CD4-positive, alpha-beta T cell treated with Interleukin-6 for 4 hours (primary cell): ENCODE measurements at regions not wholly inside any gene's neighbourhood (a gene's known extent, or its start where the extent isn't known, plus 50 kb on each side); places are given as distances from the start of the nearest gene placed in this dataset.
"Not testable (repeated sequence)": the region's sequence is repeated elsewhere in the genome, so short reads cannot be mapped to it uniquely, and the experiment has no call there.

ENCODE experiments used
- DNase-seq: peaks from one replicate; pipeline ENCODE4 v3.0.0-alpha.2; 2020; ENCODE audit warnings: mixed read lengths

- DNase-seq = no peak
Measured at GRCh38 chr20:19875376-19876221, 117.5 kb downstream of the RIN2 start.

GRCh38 chr20:19876828-19877460 lies 118.9 kb downstream of the RIN2 start:
- no peak for DNase-seq

- DNase-seq = not testable (repeated sequence)
Measured at GRCh38 chr20:19879874-19880255, 121.8 kb downstream of the RIN2 start.

- DNase-seq = no peak
Measured at GRCh38 chr20:19880256-19881079, 122.4 kb downstream of the RIN2 start.

GRCh38 chr20:19881080-19881840 lies 123.2 kb downstream of the RIN2 start:
- no peak for DNase-seq

GRCh38 chr20:19881990-19882389 lies 123.9 kb downstream of the RIN2 start:
- DNase-seq = no peak

- no peak for DNase-seq
Measured at GRCh38 chr20:19882446-19882845, 124.4 kb downstream of the RIN2 start.

- DNase-seq = no peak
Measured at GRCh38 chr20:19883501-19883900, 125.4 kb downstream of the RIN2 start.

- no peak for DNase-seq
Measured at GRCh38 chr20:19885594-19885938, 127.5 kb downstream of the RIN2 start.

- no peak for DNase-seq
Measured at GRCh38 chr20:19885939-19886660, 128.0 kb downstream of the RIN2 start.

- no peak for DNase-seq
Measured at GRCh38 chr20:19886661-19887288, 128.7 kb downstream of the RIN2 start.

- DNase-seq = no peak
Measured at GRCh38 chr20:19887556-19888268, 129.4 kb upstream of the NAA20 start.

- no peak for DNase-seq
Measured at GRCh38 chr20:19888269-19888671, 128.9 kb upstream of the NAA20 start.

- DNase-seq = no peak
Measured at GRCh38 chr20:19889011-19889953, 127.9 kb upstream of the NAA20 start.

GRCh38 chr20:19890445-19891051 lies 126.6 kb upstream of the NAA20 start:
- DNase-seq = no peak

- no peak for DNase-seq
Measured at GRCh38 chr20:19893356-19893755, 123.8 kb upstream of the NAA20 start.

- no peak for DNase-seq
Measured at GRCh38 chr20:19895761-19896160, 121.4 kb upstream of the NAA20 start.

- DNase-seq = no peak
Measured at GRCh38 chr20:19897891-19898290, 119.3 kb upstream of the NAA20 start.

GRCh38 chr20:19901226-19901625 lies 115.9 kb upstream of the NAA20 start:
- no peak for DNase-seq
